GM12878 (cell line): ENCODE measurements at regions not wholly inside any gene's neighbourhood (a gene's known extent, or its start where the extent isn't known, plus 50 kb on each side); places are given as distances from the start of the nearest gene placed in this dataset.

Experiments
- ATAC-seq: fragments of 200-7000 bp; cut with Tn5 transposase; 3 replicates; pipeline ENCODE4 v1.9.1; 2020; ENCODE audit warnings: mild to moderate bottlenecking, moderate library complexity
- BruUV-seq: library from RNA; stranded (reverse); fragments of 400-500 nt; replicated peaks from 2 replicates; lab custom pipeline; 2021; lab: Mats Ljungman, UMichigan
- CTCF ChIA-PET: fragments of 300-600 bp; sonication (Branson Sonifier 250); formaldehyde crosslinking; extraction: SDS; loops from one replicate; lab custom pipeline; 2021; ENCODE audit warnings: inconsistent platforms; lab: Yijun Ruan, JAX
- POLR2A ChIA-PET: fragments of 350-600 bp; formaldehyde crosslinking; extraction: SDS; loops from one replicate; lab custom pipeline; 2021; ENCODE audit warnings: inconsistent platforms; lab: Charles Lee
- RAD21 ChIA-PET: fragments of 300-600 bp; sonication (Branson Sonifier 250); formaldehyde crosslinking; loops from one replicate; lab custom pipeline; 2023; ENCODE audit warnings: antibody characterized with exemption; ENCODE audit not compliant: unreplicated experiment; lab: Charles Lee
- SMC1A ChIA-PET: fragments of 300-600 bp; sonication (Branson Sonifier 250); formaldehyde crosslinking; loops from one replicate; lab custom pipeline; 2023; ENCODE audit not compliant: unreplicated experiment, uncharacterized antibody; lab: Charles Lee
- DNase-seq: peaks from one replicate; pipeline ENCODE4 v3.0.0-alpha.2; 2011; ENCODE audit warnings: low read depth, low spot score
- FAIRE-seq: peaks from 3 replicates; lab custom pipeline; 2011; peaks lifted over from hg19 to GRCh38; lab: Jason Lieb, UNC
- H2AFZ ChIP-seq: 2 replicates; pipeline ENCODE4 v1.6.0; 2011; ENCODE audit warnings: low read depth, low read length, control low read depth; ENCODE audit not compliant: control insufficient read depth
- H3K27ac ChIP-seq: 2 replicates; pipeline ENCODE4 v1.5.1; 2011; ENCODE audit warnings: control low read depth; ENCODE audit not compliant: control insufficient read depth, insufficient read depth
- H3K27me3 ChIP-seq, 2 experiments: replicated peaks in 1 of 2; 2 replicates each; pipeline versions ENCODE4 v1.6.0 to v1.6.1; 2011; ENCODE audit warnings: low read length in 1 of 2; ENCODE audit not compliant: control insufficient read depth in 2 of 2, insufficient read depth in 2 of 2
- H3K36me3 ChIP-seq, 2 experiments: 2 replicates each; pipeline ENCODE4 v1.5.1; 2011; ENCODE audit warnings: low read length in 1 of 2; ENCODE audit not compliant: control insufficient read depth in 2 of 2, insufficient read depth in 2 of 2
- H3K4me1 ChIP-seq: 2 replicates; pipeline ENCODE4 v1.6.1; 2011; ENCODE audit warnings: mild to moderate bottlenecking, low read length, moderate library complexity, mixed read lengths; ENCODE audit not compliant: control insufficient read depth, insufficient read depth
- H3K4me2 ChIP-seq: 2 replicates; pipeline ENCODE4 v1.6.0; 2011; ENCODE audit warnings: control low read depth; ENCODE audit not compliant: control insufficient read depth, insufficient read depth
- H3K4me3 ChIP-seq: fragments of 200-600 bp; sonication (generic); 2 replicates; pipeline ENCODE4 v1.5.1; 2016
- H3K79me2 ChIP-seq: 2 replicates; pipeline ENCODE4 v1.6.0; 2011; ENCODE audit warnings: low read length; ENCODE audit not compliant: control insufficient read depth, insufficient read depth
- H3K9ac ChIP-seq: 2 replicates; pipeline ENCODE4 v1.8.0; 2011; ENCODE audit warnings: low read length, control low read depth, mixed read lengths; ENCODE audit not compliant: control insufficient read depth, insufficient read depth
- H3K9me3 ChIP-seq: replicated peaks from 3 replicates; pipeline ENCODE4 v1.5.1; 2011; ENCODE audit warnings: mild to moderate bottlenecking, low read length; ENCODE audit not compliant: control insufficient read depth, insufficient read depth
- H4K20me1 ChIP-seq: 2 replicates; pipeline ENCODE4 v1.6.0; 2011; ENCODE audit not compliant: control insufficient read depth, insufficient read depth
- CHD4 ChIP-seq: fragments of 200-600 bp; sonication (generic); IDR thresholded peaks from 2 replicates; pipeline ENCODE4 v1.6.1; 2016; ENCODE audit warnings: mild to moderate bottlenecking
- HDAC6 ChIP-seq: fragments of 200-600 bp; sonication (generic); IDR thresholded peaks from one replicate; pipeline ENCODE4 v1.8.0; 2017; ENCODE audit warnings: antibody characterized with exemption; ENCODE audit not compliant: unreplicated experiment
- IRF4 ChIP-seq: IDR thresholded peaks from 2 replicates; pipeline ENCODE4 v1.6.1; 2011; ENCODE audit warnings: low read depth, low read length
- KLF5 ChIP-seq: fragments of 450-650 bp; IDR thresholded peaks from 2 replicates; pipeline ENCODE4 v1.6.1; 2014; ENCODE audit warnings: mild to moderate bottlenecking; ENCODE audit not compliant: partially characterized antibody
- NBN ChIP-seq: fragments of 450-650 bp; IDR thresholded peaks from 2 replicates; pipeline ENCODE4 v1.6.1; 2016
- NR2F1 ChIP-seq: fragments of 450-650 bp; conservative IDR thresholded peaks from 2 replicates; pipeline ENCODE4 v1.6.1; 2017; ENCODE audit warnings: mild to moderate bottlenecking
- RUNX3 ChIP-seq: IDR thresholded peaks from 2 replicates; pipeline ENCODE4 v1.6.1; 2012; ENCODE audit warnings: low read length, inconsistent platforms
- SMARCA5 ChIP-seq: fragments of 450-650 bp; IDR thresholded peaks from 2 replicates; pipeline ENCODE4 v1.6.1; 2017; ENCODE audit warnings: mild to moderate bottlenecking
- SP1 ChIP-seq: IDR thresholded peaks from one replicate; pipeline ENCODE4 v1.6.1; 2011; ENCODE audit warnings: low read depth, low read length
- TBL1XR1 ChIP-seq: IDR thresholded peaks from 2 replicates; pipeline ENCODE4 v1.6.1; 2012; ENCODE audit warnings: low read depth, low read length, improper control_type of control experiment
- ZBED1 ChIP-seq: IDR thresholded peaks from 2 replicates; pipeline ENCODE4 v1.6.1; 2016; ENCODE audit warnings: borderline replicate concordance
- WGBS: methylation state at CpG from one replicate; pipeline ENCODE4 v1.1.6; 2016; ENCODE audit warnings: low lambda C conversion rate; ENCODE audit not compliant: insufficient replicate concordance, insufficient coverage; ENCODE audit errors: missing lambda C conversion rate; 5-methylcytosine and 5-hydroxymethylcytosine counted together
- in situ Hi-C: fragments of 300-500 bp; cut with MboI; formaldehyde crosslinking; loops from 9 replicates; pipeline ENCODE4 v1.14.3; 2018; ENCODE audit warnings: mixed read lengths
- intact Hi-C: fragments of 100-400 bp; cut with micrococcal nuclease; formaldehyde crosslinking; loops from one replicate; pipeline ENCODE4 v1.14.2; 2022; ENCODE audit not compliant: unreplicated experiment
- TF ChIP-seq, protein P1 (sequence below): IDR thresholded peaks from 2 replicates; pipeline ENCODE4 v1.6.1; 2012; ENCODE audit warnings: improper control_type of control experiment, low read depth, low read length; ENCODE audit not compliant: insufficient replicate concordance
- TF ChIP-seq, protein P2 (sequence below): IDR thresholded peaks from 2 replicates; pipeline ENCODE4 v1.6.1; 2012; ENCODE audit warnings: low read depth, low read length, improper control_type of control experiment
- TF ChIP-seq, protein P3 (sequence below): IDR thresholded peaks from 2 replicates; pipeline ENCODE4 v1.6.1; 2011; ENCODE audit warnings: mild to moderate bottlenecking, low read depth, low read length, moderate library complexity; ENCODE audit not compliant: insufficient replicate concordance
- TF ChIP-seq, protein P4 (sequence below): IDR thresholded peaks from 2 replicates; pipeline ENCODE4 v1.6.1; 2012; ENCODE audit warnings: low read depth, low read length, improper control_type of control experiment

DNA sequence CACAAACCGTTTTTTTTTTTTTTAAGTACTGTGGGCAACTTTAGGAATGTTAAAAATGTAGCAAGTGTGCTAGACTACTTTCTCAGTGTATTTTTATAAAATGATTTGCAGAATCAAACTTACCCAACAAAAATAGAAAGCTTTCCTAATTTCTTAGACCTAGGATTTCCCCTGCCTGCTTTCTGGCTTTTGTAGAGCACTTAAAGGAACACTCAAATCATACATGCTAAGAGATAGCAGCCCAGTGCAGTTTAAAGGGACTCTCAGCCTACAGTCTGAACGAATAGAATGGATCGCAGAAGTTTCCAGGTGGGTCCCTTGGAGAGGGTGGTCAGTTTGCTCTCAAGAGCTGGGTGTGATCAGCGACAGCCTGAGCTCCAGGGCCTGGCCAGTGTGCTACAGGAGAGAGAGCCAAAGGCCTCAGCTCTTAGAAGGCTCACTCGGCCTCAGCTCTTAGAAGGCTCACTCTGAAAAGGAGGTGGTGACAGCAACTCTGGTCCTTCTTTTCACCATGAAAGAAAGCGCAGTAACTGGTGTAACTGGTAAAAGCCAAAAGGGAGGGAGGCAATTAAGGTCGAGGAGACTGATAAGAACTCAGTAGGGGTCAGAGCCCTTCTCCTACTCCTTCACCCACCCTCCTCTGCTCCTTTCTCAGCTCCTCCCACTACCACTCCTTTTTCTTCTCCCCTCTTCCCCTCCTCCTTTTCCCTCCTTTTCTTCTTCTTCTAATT is 142.4 kb downstream of the ZFP64 start:
- ChIA-PET POLR2A (interaction anchor here (0.5 kb wide), 1 partner anchor 17 kb away, joined by 4 read pairs; no protein-coding TSS in a partner anchor), CTCF (no interaction called here), SMC1A (no interaction called here), RAD21 (no interaction called here)
- no peak overlapping the region for H2AFZ ChIP-seq
- TF ChIP-seq, protein P1, sequence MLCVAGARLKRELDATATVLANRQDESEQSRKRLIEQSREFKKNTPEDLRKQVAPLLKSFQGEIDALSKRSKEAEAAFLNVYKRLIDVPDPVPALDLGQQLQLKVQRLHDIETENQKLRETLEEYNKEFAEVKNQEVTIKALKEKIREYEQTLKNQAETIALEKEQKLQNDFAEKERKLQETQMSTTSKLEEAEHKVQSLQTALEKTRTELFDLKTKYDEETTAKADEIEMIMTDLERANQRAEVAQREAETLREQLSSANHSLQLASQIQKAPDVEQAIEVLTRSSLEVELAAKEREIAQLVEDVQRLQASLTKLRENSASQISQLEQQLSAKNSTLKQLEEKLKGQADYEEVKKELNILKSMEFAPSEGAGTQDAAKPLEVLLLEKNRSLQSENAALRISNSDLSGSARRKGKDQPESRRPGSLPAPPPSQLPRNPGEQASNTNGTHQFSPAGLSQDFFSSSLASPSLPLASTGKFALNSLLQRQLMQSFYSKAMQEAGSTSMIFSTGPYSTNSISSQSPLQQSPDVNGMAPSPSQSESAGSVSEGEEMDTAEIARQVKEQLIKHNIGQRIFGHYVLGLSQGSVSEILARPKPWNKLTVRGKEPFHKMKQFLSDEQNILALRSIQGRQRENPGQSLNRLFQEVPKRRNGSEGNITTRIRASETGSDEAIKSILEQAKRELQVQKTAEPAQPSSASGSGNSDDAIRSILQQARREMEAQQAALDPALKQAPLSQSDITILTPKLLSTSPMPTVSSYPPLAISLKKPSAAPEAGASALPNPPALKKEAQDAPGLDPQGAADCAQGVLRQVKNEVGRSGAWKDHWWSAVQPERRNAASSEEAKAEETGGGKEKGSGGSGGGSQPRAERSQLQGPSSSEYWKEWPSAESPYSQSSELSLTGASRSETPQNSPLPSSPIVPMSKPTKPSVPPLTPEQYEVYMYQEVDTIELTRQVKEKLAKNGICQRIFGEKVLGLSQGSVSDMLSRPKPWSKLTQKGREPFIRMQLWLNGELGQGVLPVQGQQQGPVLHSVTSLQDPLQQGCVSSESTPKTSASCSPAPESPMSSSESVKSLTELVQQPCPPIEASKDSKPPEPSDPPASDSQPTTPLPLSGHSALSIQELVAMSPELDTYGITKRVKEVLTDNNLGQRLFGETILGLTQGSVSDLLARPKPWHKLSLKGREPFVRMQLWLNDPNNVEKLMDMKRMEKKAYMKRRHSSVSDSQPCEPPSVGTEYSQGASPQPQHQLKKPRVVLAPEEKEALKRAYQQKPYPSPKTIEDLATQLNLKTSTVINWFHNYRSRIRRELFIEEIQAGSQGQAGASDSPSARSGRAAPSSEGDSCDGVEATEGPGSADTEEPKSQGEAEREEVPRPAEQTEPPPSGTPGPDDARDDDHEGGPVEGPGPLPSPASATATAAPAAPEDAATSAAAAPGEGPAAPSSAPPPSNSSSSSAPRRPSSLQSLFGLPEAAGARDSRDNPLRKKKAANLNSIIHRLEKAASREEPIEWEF: no peak
- TF ChIP-seq NBN (no peak), IRF4 (no peak), HDAC6 (no peak), SMARCA5 (no peak), NR2F1 (no peak), KLF5 (no peak), SP1 (no peak), CHD4 (no peak), TBL1XR1 (no peak), ZBED1 (no peak), RUNX3 (no peak)
- TF ChIP-seq, protein P2, sequence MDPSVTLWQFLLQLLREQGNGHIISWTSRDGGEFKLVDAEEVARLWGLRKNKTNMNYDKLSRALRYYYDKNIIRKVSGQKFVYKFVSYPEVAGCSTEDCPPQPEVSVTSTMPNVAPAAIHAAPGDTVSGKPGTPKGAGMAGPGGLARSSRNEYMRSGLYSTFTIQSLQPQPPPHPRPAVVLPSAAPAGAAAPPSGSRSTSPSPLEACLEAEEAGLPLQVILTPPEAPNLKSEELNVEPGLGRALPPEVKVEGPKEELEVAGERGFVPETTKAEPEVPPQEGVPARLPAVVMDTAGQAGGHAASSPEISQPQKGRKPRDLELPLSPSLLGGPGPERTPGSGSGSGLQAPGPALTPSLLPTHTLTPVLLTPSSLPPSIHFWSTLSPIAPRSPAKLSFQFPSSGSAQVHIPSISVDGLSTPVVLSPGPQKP: no peak
- TF ChIP-seq, protein P3, sequence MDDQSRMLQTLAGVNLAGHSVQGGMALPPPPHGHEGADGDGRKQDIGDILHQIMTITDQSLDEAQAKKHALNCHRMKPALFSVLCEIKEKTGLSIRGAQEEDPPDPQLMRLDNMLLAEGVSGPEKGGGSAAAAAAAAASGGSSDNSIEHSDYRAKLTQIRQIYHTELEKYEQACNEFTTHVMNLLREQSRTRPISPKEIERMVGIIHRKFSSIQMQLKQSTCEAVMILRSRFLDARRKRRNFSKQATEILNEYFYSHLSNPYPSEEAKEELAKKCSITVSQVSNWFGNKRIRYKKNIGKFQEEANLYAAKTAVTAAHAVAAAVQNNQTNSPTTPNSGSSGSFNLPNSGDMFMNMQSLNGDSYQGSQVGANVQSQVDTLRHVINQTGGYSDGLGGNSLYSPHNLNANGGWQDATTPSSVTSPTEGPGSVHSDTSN: no peak
- TF ChIP-seq, protein P4, sequence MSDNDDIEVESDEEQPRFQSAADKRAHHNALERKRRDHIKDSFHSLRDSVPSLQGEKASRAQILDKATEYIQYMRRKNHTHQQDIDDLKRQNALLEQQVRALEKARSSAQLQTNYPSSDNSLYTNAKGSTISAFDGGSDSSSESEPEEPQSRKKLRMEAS: no peak
- DNase-seq (no peak), FAIRE-seq (no peak), ATAC-seq (peak; percentile 27)
- H3K4me2 ChIP-seq: no peak overlapping the region
- intact Hi-C loops (no loop called here), in situ Hi-C loops (no loop called here)
- WGBS: 67% methylated on average over 7 of the region's 7 CpGs
- H3K9me3 ChIP-seq: no peaks in the 10 kb centered on the region
- H3K9ac ChIP-seq: no peak overlapping the region
- no peak overlapping the region for H3K27ac ChIP-seq
- no TSS peak for BruUV-seq
- H4K20me1 ChIP-seq: no peaks in the 10 kb centered on the region
- no peaks in the 10 kb centered on the region for H3K27me3 ChIP-seq
- no peaks in the 10 kb centered on the region for H3K79me2 ChIP-seq
- no peaks in the 10 kb centered on the region for H3K4me1 ChIP-seq
- H3K36me3 ChIP-seq: no peaks in the 10 kb centered on the region
- H3K4me3 ChIP-seq: no peak overlapping the region
